ENCODE measurements at regions not wholly inside any gene's neighbourhood (a gene's known extent, or its start where the extent isn't known, plus 50 kb on each side); places are given as distances from the start of the nearest gene placed in this dataset.

DNA sequence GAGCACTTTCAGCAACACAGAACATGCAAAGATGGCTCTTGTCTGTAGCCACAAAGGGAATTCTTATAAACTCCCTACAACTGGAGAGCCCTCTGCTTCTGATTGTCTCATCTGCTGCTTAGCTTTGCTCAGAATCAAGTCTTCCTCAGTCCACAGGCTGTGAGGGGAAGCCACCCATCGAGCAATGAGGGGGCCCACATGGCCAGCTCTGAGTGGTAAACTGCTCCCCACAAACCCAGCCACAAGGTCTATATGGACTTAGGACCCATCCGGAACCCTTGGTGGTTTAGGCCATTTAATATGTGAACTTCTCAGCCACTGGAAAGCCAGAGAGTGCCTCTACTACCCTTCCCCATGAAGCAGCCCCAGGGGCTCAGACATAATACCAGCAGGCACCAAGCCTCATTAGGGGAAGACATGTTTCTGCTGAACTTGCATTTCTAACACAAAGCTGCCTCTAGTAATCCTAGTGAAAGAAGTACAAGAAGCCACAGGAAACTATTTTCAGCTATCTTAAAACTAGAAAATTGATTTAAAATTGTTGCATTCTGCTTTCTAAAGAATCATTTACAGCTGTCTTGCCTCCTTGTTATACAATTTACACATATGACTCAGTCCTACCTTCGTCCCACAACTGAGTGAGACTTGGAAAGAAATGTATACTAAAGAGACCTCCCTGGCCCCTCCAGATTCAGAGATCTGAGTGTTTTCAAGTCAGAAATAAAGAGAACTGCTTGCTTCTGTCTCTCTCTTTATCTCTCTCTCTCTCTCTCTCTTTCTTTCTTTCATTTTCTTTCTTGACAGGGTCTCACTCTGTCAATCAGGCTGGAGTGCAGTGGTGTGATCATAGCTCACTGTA is 90.2 kb downstream of the ESM1 start:
- no peak for TF ChIP-seq CEBPB (IDR thresholded peaks at IDR 0.05)
- no peak for TF ChIP-seq EGR1 (IDR thresholded peaks at IDR 0.05)
- TF ChIP-seq YY1 (IDR thresholded peaks at IDR 0.05; ENCODE audit: low read depth): no peak
- no peak for TF ChIP-seq ZBTB7A (IDR thresholded peaks at IDR 0.05; ENCODE audit: low read depth)
- TF ChIP-seq TAF1 (IDR thresholded peaks at IDR 0.05; ENCODE audit: low read depth): no peak
- TF ChIP-seq TCF12 (IDR thresholded peaks at IDR 0.05; ENCODE audit: low read depth): no peak
- TF ChIP-seq, protein P1, sequence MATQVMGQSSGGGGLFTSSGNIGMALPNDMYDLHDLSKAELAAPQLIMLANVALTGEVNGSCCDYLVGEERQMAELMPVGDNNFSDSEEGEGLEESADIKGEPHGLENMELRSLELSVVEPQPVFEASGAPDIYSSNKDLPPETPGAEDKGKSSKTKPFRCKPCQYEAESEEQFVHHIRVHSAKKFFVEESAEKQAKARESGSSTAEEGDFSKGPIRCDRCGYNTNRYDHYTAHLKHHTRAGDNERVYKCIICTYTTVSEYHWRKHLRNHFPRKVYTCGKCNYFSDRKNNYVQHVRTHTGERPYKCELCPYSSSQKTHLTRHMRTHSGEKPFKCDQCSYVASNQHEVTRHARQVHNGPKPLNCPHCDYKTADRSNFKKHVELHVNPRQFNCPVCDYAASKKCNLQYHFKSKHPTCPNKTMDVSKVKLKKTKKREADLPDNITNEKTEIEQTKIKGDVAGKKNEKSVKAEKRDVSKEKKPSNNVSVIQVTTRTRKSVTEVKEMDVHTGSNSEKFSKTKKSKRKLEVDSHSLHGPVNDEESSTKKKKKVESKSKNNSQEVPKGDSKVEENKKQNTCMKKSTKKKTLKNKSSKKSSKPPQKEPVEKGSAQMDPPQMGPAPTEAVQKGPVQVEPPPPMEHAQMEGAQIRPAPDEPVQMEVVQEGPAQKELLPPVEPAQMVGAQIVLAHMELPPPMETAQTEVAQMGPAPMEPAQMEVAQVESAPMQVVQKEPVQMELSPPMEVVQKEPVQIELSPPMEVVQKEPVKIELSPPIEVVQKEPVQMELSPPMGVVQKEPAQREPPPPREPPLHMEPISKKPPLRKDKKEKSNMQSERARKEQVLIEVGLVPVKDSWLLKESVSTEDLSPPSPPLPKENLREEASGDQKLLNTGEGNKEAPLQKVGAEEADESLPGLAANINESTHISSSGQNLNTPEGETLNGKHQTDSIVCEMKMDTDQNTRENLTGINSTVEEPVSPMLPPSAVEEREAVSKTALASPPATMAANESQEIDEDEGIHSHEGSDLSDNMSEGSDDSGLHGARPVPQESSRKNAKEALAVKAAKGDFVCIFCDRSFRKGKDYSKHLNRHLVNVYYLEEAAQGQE (IDR thresholded peaks at IDR 0.05; ENCODE audit: low read depth): no peak
- no peak for TF ChIP-seq CREB1 (IDR thresholded peaks at IDR 0.05; ENCODE audit: low read depth)
- TF ChIP-seq RAD21 (IDR thresholded peaks at IDR 0.05; ENCODE audit: low read depth): no peak
- TF ChIP-seq TEAD4 (IDR thresholded peaks at IDR 0.05): no peak
- TF ChIP-seq FOXM1 (IDR thresholded peaks at IDR 0.05; ENCODE audit: borderline replicate concordance, low read depth): no peak
- TF ChIP-seq, protein P2, sequence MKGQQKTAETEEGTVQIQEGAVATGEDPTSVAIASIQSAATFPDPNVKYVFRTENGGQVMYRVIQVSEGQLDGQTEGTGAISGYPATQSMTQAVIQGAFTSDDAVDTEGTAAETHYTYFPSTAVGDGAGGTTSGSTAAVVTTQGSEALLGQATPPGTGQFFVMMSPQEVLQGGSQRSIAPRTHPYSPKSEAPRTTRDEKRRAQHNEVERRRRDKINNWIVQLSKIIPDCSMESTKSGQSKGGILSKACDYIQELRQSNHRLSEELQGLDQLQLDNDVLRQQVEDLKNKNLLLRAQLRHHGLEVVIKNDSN (IDR thresholded peaks at IDR 0.05): no peak
- no peak for TF ChIP-seq EP300 (IDR thresholded peaks at IDR 0.05; ENCODE audit: borderline replicate concordance)
- no peak for TF ChIP-seq NFIC (IDR thresholded peaks at IDR 0.05)
- TF ChIP-seq, protein P3, sequence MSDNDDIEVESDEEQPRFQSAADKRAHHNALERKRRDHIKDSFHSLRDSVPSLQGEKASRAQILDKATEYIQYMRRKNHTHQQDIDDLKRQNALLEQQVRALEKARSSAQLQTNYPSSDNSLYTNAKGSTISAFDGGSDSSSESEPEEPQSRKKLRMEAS (IDR thresholded peaks at IDR 0.05): no peak

DNA sequence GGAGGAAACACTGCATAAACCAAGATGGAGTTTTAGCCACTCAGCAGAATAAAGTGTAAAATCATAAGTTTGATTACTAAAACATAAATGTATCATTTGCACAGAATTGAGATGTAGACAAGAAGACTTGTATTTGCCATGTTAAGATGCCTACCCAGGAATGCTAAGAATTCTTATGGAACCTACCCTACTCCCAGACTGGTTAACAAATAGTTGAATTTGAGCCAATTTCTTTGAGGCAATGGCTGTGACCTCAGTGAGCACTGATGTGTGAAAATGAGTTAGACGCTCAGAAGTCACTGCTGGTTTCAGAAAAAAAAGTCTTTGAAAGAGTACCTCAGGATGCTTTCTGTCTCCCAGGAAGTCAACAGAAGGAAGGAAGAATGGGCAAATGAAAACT is 95.6 kb downstream of the ESM1 start:
- TF ChIP-seq TAF1 (IDR thresholded peaks at IDR 0.05; ENCODE audit: low read depth): no peak
- peak; percentile 86 for TF ChIP-seq TCF12 (IDR thresholded peaks at IDR 0.05; ENCODE audit: low read depth)
- TF ChIP-seq, protein P1 (IDR thresholded peaks at IDR 0.05; ENCODE audit: low read depth): no peak
- TF ChIP-seq FOXM1 (IDR thresholded peaks at IDR 0.05; ENCODE audit: borderline replicate concordance, low read depth): peak; percentile 59; the same call in 1 of the 2 replicates
- peak; percentile 86 for TF ChIP-seq EP300 (IDR thresholded peaks at IDR 0.05; ENCODE audit: borderline replicate concordance)
- peak; percentile 100 for TF ChIP-seq TEAD4 (IDR thresholded peaks at IDR 0.05)
- TF ChIP-seq YY1 (IDR thresholded peaks at IDR 0.05; ENCODE audit: low read depth): peak; percentile 37; the same call in 1 of the 2 replicates
- TF ChIP-seq CREB1 (IDR thresholded peaks at IDR 0.05; ENCODE audit: low read depth): 0 out of 2 replicates have a peak, but pooled peaks have one; percentile 34
- TF ChIP-seq RAD21 (IDR thresholded peaks at IDR 0.05; ENCODE audit: low read depth): no peak
- TF ChIP-seq NFIC (IDR thresholded peaks at IDR 0.05): peak; percentile 97
- peak; percentile 77 for TF ChIP-seq CEBPB (IDR thresholded peaks at IDR 0.05)

DNA sequence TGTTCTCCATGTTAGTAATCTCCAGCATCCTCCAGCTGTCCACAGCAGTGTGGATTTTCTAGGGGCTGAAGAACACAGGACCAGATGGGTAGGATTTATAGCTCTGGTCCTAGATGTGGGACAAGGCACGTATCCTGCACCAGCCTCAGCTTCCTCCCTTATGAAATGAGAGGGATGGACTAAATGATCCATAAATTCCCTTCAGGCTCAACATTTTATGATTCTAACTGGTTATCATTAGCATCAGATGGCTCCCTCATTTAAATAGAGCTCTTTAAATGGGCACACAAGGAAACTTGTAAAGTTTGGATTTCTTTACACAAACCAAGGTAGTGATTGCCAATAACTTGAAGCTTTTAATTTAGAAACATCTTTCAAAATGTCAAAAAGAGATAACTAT is 97.7 kb downstream of the ESM1 start:
- TF ChIP-seq ZBTB7A (IDR thresholded peaks at IDR 0.05; ENCODE audit: low read depth) (no peak), CEBPB (IDR thresholded peaks at IDR 0.05) (no peak), YY1 (IDR thresholded peaks at IDR 0.05; ENCODE audit: low read depth) (no peak), NFIC (IDR thresholded peaks at IDR 0.05) (no peak), CREB1 (IDR thresholded peaks at IDR 0.05; ENCODE audit: low read depth) (no peak), TCF12 (IDR thresholded peaks at IDR 0.05; ENCODE audit: low read depth) (no peak), TEAD4 (IDR thresholded peaks at IDR 0.05) (no peak)
- TF ChIP-seq, protein P2 (IDR thresholded peaks at IDR 0.05): no peak

DNA sequence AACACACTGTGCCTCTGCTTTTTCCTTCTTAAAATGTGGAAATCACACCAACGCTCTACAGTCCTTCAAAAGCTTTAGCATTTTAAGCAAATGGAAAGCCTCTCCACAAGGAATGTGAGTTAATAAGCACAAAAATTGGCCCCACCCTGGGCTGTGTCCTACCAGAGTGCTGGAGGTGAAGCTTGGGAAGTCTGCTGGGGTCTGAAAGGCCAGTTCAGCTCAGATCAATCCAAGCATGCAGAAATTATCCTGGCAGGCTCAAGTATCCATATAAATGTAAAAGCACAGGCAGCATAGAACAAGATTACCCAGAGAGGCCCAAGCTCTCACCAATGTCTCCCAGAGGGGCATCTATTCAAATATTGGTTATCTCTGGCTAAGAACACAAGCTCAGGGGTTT is 98.5 kb downstream of the ESM1 start:
- no peak for TF ChIP-seq CEBPB (IDR thresholded peaks at IDR 0.05)
- no peak for TF ChIP-seq ZBTB7A (IDR thresholded peaks at IDR 0.05; ENCODE audit: low read depth)

DNA sequence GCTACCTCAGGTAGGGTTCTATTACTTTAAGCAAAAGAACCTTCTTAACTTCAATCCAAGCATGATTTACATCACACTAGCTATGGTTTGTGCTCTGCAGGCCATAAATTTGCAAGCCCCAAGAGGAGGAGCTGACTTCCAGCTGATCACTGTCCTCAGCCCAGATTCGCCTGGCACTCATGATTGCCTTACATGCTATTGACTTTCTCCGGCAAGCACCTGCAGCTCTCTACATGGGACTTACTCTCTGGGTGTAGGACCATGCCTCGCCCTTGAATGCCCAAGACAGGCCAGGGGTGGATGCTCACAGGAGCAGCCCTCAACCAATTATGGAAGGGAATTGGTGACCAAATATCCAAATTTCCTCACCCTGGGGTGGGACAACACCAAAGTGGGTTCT is 99.8 kb downstream of the ESM1 start:
- TF ChIP-seq YY1 (IDR thresholded peaks at IDR 0.05; ENCODE audit: low read depth) (no peak), FOXM1 (IDR thresholded peaks at IDR 0.05; ENCODE audit: borderline replicate concordance, low read depth) (no peak), NFIC (IDR thresholded peaks at IDR 0.05) (no peak), TEAD4 (IDR thresholded peaks at IDR 0.05) (no peak)
- TF ChIP-seq, protein P3 (IDR thresholded peaks at IDR 0.05): no peak

DNA sequence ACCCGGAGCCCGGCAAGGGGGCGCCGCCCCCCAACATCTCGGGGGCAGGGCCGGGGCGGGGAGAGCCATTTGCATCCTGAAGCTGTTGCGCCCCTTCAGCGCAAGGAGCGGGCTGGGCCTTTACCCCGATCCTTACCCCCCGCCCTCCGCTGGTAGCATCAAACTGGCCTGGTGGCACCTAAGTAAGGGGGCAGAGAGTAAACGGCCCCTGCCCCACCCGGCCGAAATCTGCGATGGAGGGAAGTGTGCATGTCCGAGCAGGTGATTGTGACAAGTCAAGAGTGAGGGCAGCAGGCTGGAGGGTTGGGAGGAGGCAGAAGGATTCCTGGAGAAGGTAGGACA is 101.2 kb downstream of the ESM1 start:
- TF ChIP-seq, protein P1 (IDR thresholded peaks at IDR 0.05; ENCODE audit: low read depth): no peak
- no peak for TF ChIP-seq CREB1 (IDR thresholded peaks at IDR 0.05; ENCODE audit: low read depth)
- TF ChIP-seq EP300 (IDR thresholded peaks at IDR 0.05; ENCODE audit: borderline replicate concordance): no peak
- TF ChIP-seq, protein P3 (IDR thresholded peaks at IDR 0.05): no peak
- TF ChIP-seq RAD21 (IDR thresholded peaks at IDR 0.05; ENCODE audit: low read depth): no peak
- TF ChIP-seq TAF1 (IDR thresholded peaks at IDR 0.05; ENCODE audit: low read depth): no peak
- no peak for TF ChIP-seq FOXM1 (IDR thresholded peaks at IDR 0.05; ENCODE audit: borderline replicate concordance, low read depth)
- TF ChIP-seq, protein P2 (IDR thresholded peaks at IDR 0.05): no peak
- no peak for TF ChIP-seq TEAD4 (IDR thresholded peaks at IDR 0.05)
- TF ChIP-seq ZBTB7A (IDR thresholded peaks at IDR 0.05; ENCODE audit: low read depth): no peak
- TF ChIP-seq TCF12 (IDR thresholded peaks at IDR 0.05; ENCODE audit: low read depth): no peak
- no peak for TF ChIP-seq CEBPB (IDR thresholded peaks at IDR 0.05)
- TF ChIP-seq EGR1 (IDR thresholded peaks at IDR 0.05): no peak
- no peak for TF ChIP-seq YY1 (IDR thresholded peaks at IDR 0.05; ENCODE audit: low read depth)
- no peak for TF ChIP-seq NFIC (IDR thresholded peaks at IDR 0.05)
